ENCODE measurements at regions not wholly inside any gene's neighbourhood (a gene's known extent, or its start where the extent isn't known, plus 50 kb on each side); places are given as distances from the start of the nearest gene placed in this dataset.

- no peak for DNase-seq (ENCODE audit: low read depth, low spot score)
- no CpG with 5 or more reads among the region's 11 CpGs for WGBS (ENCODE audit: insufficient coverage, insufficient read length)
- Histone ChIP-seq H3K27ac (ENCODE audit: low read length) (no peak overlapping the region), H3K36me3 (ENCODE audit: control insufficient read depth, insufficient read depth, low read length) (no peaks in the 10 kb centered on the region), H3K4me1 (ENCODE audit: control insufficient read depth, insufficient read depth, low read length) (peaks cover 5% of the 10 kb centered on the region), H3K27me3 (ENCODE audit: control insufficient read depth, insufficient read depth, low read length) (no peaks in the 10 kb centered on the region), H3K9me3 (ENCODE audit: control insufficient read depth, insufficient read depth, low read length) (no peaks in the 10 kb centered on the region), H3K4me3 (ENCODE audit: low read length) (no peak overlapping the region)
Observed at GRCh38 chr6:156391061-156391672, 386.0 kb upstream of the ARID1B start.

- Histone ChIP-seq H3K27me3 (ENCODE audit: control insufficient read depth, insufficient read depth, low read length) (no peaks in the 10 kb centered on the region), H3K27ac (ENCODE audit: low read length) (no peak overlapping the region), H3K36me3 (ENCODE audit: control insufficient read depth, insufficient read depth, low read length) (no peaks in the 10 kb centered on the region), H3K4me1 (ENCODE audit: control insufficient read depth, insufficient read depth, low read length) (peaks cover 5% of the 10 kb centered on the region), H3K9me3 (ENCODE audit: control insufficient read depth, insufficient read depth, low read length) (no peaks in the 10 kb centered on the region), H3K4me3 (ENCODE audit: low read length) (no peak overlapping the region)
- DNase-seq (ENCODE audit: low read depth, low spot score), result no peak
- no CpG with 5 or more reads among the region's 3 CpGs for WGBS (ENCODE audit: insufficient coverage, insufficient read length)
Observed at GRCh38 chr6:156390621-156391020, 386.6 kb upstream of the ARID1B start.

- H3K4me1 ChIP-seq (ENCODE audit: control insufficient read depth, insufficient read depth, low read length), result peaks cover 5% of the 10 kb centered on the region
- H3K9me3 ChIP-seq (ENCODE audit: control insufficient read depth, insufficient read depth, low read length), result no peaks in the 10 kb centered on the region
- no peak for DNase-seq (ENCODE audit: low read depth, low spot score)
- no peaks in the 10 kb centered on the region for H3K27me3 ChIP-seq (ENCODE audit: control insufficient read depth, insufficient read depth, low read length)
- no peak overlapping the region for H3K27ac ChIP-seq (ENCODE audit: low read length)
- WGBS (ENCODE audit: insufficient coverage, insufficient read length), result no CpG with 5 or more reads among the region's 10 CpGs
- no peaks in the 10 kb centered on the region for H3K36me3 ChIP-seq (ENCODE audit: control insufficient read depth, insufficient read depth, low read length)
- no peak overlapping the region for H3K4me3 ChIP-seq (ENCODE audit: low read length)
Observed at GRCh38 chr6:156389296-156389695, 387.9 kb upstream of the ARID1B start.

DNA sequence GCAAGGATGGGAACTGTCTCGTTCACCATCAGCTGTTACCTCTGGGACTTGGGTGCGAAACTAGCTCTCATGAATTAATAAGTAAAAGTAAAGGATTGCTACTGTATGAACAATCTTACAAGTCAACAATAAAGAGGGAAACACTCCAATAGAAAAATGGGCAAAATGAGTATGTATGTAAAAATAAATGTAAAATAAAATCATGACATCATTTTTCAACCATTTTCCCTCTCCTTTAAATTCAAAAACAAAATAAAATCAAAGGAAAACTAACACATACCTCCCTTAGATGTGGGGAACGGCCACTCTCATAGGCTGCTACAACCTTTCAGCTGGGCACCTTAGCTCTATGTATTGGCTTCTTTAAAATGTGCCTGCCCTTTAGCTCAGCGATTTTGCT is 389.7 kb upstream of the ARID1B start:
- peaks cover 5% of the 10 kb centered on the region for H3K4me1 ChIP-seq (ENCODE audit: control insufficient read depth, insufficient read depth, low read length)
- H3K36me3 ChIP-seq (ENCODE audit: control insufficient read depth, insufficient read depth, low read length), result no peaks in the 10 kb centered on the region

GRCh38 chr6:156383059-156383458 is 394.1 kb upstream of the ARID1B start:
- Histone ChIP-seq H3K9me3 (ENCODE audit: control insufficient read depth, insufficient read depth, low read length) (no peaks in the 10 kb centered on the region), H3K36me3 (ENCODE audit: control insufficient read depth, insufficient read depth, low read length) (no peaks in the 10 kb centered on the region), H3K27me3 (ENCODE audit: control insufficient read depth, insufficient read depth, low read length) (no peaks in the 10 kb centered on the region), H3K27ac (ENCODE audit: low read length) (no peak overlapping the region), H3K4me1 (ENCODE audit: control insufficient read depth, insufficient read depth, low read length) (no peaks in the 10 kb centered on the region), H3K4me3 (ENCODE audit: low read length) (no peak overlapping the region)
- DNase-seq (ENCODE audit: low read depth, low spot score), result no peak
- WGBS (ENCODE audit: insufficient coverage, insufficient read length), result no CpG with 5 or more reads among the region's 2 CpGs

More for the DNA sequence above, 389.7 kb upstream of the ARID1B start:
- Histone ChIP-seq H3K27me3 (ENCODE audit: control insufficient read depth, insufficient read depth, low read length) (no peaks in the 10 kb centered on the region), H3K27ac (ENCODE audit: low read length) (no peak overlapping the region), H3K9me3 (ENCODE audit: control insufficient read depth, insufficient read depth, low read length) (no peaks in the 10 kb centered on the region), H3K4me3 (ENCODE audit: low read length) (no peak overlapping the region)
- WGBS (ENCODE audit: insufficient coverage, insufficient read length), result no CpG with 5 or more reads among the region's 4 CpGs
- DNase-seq (ENCODE audit: low read depth, low spot score), result no peak

DNA sequence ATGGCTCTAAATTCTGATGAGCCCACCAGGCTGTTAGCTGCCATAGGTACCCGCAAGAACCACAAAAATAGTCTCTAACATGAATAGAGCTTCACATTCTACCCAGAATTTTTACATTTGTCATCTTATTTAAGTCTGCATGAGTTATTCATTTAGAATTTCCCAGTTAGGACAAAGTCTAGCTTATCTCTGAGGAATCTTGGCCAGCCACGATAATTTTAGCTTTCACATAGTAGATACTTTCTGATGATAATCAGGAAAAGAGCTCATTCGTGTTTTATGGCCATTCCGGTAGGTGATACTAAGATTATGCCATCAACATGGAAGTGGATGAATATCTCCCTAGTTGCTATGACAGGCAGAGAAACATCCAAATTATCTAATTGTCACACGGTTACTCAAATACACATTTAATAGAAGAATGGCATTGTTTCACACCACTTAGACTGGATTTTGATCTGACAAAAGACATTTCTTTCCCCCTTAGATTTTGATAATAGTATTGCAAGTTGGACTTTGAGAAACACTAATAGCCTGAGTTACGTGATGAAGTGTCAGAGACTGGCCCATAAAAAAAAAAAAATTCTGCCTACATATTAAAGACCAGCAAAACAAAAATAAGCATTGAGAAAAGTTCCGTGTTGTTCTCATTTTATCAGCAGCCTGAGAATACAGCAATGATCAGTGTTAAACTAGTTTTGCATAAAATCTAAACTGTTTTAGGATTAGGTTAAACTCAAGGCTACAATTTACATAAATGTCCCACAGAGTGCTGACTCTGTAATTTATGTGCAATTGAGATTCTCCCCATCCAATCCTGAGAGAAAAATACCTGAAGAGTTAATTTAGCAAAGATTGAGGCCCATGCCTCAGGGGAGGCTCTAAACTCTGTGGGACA is 397.5 kb upstream of the ARID1B start:
- Histone ChIP-seq H3K4me3 (ENCODE audit: low read length) (no peak overlapping the region), H3K36me3 (ENCODE audit: control insufficient read depth, insufficient read depth, low read length) (no peaks in the 10 kb centered on the region), H3K9me3 (ENCODE audit: control insufficient read depth, insufficient read depth, low read length) (no peaks in the 10 kb centered on the region), H3K27me3 (ENCODE audit: control insufficient read depth, insufficient read depth, low read length) (no peaks in the 10 kb centered on the region), H3K27ac (ENCODE audit: low read length) (no peak overlapping the region), H3K4me1 (ENCODE audit: control insufficient read depth, insufficient read depth, low read length) (no peaks in the 10 kb centered on the region)
- no peak for DNase-seq (ENCODE audit: low read depth, low spot score)
- WGBS (ENCODE audit: insufficient coverage, insufficient read length), result no CpG with 5 or more reads among the region's 7 CpGs

DNA sequence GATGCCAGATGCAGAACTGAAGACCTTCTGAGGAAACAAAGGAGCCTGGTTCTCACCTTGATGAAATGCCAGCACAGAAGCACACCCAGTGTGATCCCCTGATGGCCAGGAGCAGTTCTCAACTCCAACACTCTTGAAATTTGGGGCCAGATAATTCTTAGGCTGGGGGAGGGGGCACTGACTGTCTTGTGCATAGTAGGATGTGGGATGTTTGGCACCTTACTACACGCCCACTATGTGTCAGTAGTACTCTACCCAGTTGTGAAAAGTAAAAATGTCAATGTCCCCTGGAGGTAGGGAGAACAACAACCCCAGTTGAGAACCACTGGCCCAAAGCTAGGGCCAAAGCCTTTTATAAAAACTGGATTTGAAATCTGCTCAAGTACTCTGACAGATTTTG is 398.3 kb upstream of the ARID1B start:
- H3K4me1 ChIP-seq (ENCODE audit: control insufficient read depth, insufficient read depth, low read length), result no peaks in the 10 kb centered on the region
- H3K27me3 ChIP-seq (ENCODE audit: control insufficient read depth, insufficient read depth, low read length), result no peaks in the 10 kb centered on the region
- H3K9me3 ChIP-seq (ENCODE audit: control insufficient read depth, insufficient read depth, low read length), result no peaks in the 10 kb centered on the region
- DNase-seq (ENCODE audit: low read depth, low spot score), result no peak
- H3K4me3 ChIP-seq (ENCODE audit: low read length), result no peak overlapping the region
- no peak overlapping the region for H3K27ac ChIP-seq (ENCODE audit: low read length)
- WGBS (ENCODE audit: insufficient coverage, insufficient read length), result no CpG with 5 or more reads among the region's 1 CpG
- H3K36me3 ChIP-seq (ENCODE audit: control insufficient read depth, insufficient read depth, low read length), result no peaks in the 10 kb centered on the region

DNA sequence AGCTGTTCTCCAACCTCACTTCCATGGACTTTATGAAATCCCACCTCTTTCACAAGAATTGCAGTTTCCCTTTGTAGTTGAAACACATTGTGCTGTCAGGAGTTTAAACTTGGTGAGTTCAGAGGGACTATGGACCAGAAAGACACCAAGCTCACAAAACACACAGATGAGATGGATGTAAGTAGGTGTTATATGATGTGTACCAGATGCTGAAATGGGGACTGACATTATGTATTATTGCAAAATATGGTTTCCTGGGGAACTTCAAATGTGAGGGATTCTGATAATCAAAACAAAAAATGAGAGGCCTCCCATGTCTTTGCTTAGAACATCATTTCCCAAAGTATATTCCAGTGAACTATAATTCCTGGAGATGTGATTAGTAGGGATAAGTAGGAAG is 401.1 kb upstream of the ARID1B start:
- no peak overlapping the region for H3K27ac ChIP-seq (ENCODE audit: low read length)
- H3K4me1 ChIP-seq (ENCODE audit: control insufficient read depth, insufficient read depth, low read length), result no peaks in the 10 kb centered on the region
- no peaks in the 10 kb centered on the region for H3K36me3 ChIP-seq (ENCODE audit: control insufficient read depth, insufficient read depth, low read length)
- no peak overlapping the region for H3K4me3 ChIP-seq (ENCODE audit: low read length)
- no peaks in the 10 kb centered on the region for H3K9me3 ChIP-seq (ENCODE audit: control insufficient read depth, insufficient read depth, low read length)
- DNase-seq (ENCODE audit: low read depth, low spot score), result no peak
- H3K27me3 ChIP-seq (ENCODE audit: control insufficient read depth, insufficient read depth, low read length), result no peaks in the 10 kb centered on the region

GRCh38 chr6:156359912-156360311 is 417.3 kb upstream of the ARID1B start:
- peak; percentile 47 for DNase-seq (ENCODE audit: low read depth, low spot score)
- Histone ChIP-seq H3K27ac (ENCODE audit: low read length) (no peak overlapping the region), H3K27me3 (ENCODE audit: control insufficient read depth, insufficient read depth, low read length) (no peaks in the 10 kb centered on the region), H3K4me1 (ENCODE audit: control insufficient read depth, insufficient read depth, low read length) (no peaks in the 10 kb centered on the region), H3K9me3 (ENCODE audit: control insufficient read depth, insufficient read depth, low read length) (peaks cover 2% of the 10 kb centered on the region; the same call in 1 of the 2 replicates), H3K4me3 (ENCODE audit: low read length) (no peak overlapping the region), H3K36me3 (ENCODE audit: control insufficient read depth, insufficient read depth, low read length) (no peaks in the 10 kb centered on the region)
- no CpG with 5 or more reads among the region's 12 CpGs for WGBS (ENCODE audit: insufficient coverage, insufficient read length)

- Histone ChIP-seq H3K27me3 (ENCODE audit: control insufficient read depth, insufficient read depth, low read length) (no peaks in the 10 kb centered on the region), H3K9me3 (ENCODE audit: control insufficient read depth, insufficient read depth, low read length) (peaks cover 2% of the 10 kb centered on the region; the same call in 1 of the 2 replicates), H3K4me3 (ENCODE audit: low read length) (no peak overlapping the region), H3K27ac (ENCODE audit: low read length) (no peak overlapping the region), H3K4me1 (ENCODE audit: control insufficient read depth, insufficient read depth, low read length) (no peaks in the 10 kb centered on the region), H3K36me3 (ENCODE audit: control insufficient read depth, insufficient read depth, low read length) (no peaks in the 10 kb centered on the region)
- no peak for DNase-seq (ENCODE audit: low read depth, low spot score)
Observed at GRCh38 chr6:156352861-156353260, 424.3 kb upstream of the ARID1B start.
